ENCODE measurements at regions not wholly inside any gene's neighbourhood (a gene's known extent, or its start where the extent isn't known, plus 50 kb on each side); places are given as distances from the start of the nearest gene placed in this dataset.

DNA sequence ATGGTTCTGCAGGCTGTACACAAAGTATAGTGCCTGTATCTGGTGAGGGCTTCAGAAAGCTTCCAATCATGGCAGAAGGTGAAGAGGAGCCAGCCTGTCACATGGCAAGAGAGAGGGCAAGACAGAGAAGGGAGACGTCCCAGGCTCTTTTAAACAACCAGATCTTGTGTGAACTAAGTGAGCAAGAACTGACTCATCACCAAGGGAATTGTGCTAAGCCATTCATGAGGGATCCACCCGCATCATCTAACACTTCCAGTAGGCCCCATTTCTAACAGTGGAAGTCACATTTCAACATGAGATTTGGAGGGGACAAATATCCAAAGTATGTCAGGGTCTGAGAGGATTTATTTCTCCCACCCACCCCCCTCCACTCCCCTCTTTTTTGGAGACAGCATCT lies 56.2 kb upstream of the ELAC2 start:
- intact Hi-C loops (cut with DNase I; ENCODE audit: low total_unique reads): no loop called here
- no peak overlapping the region for H3K4me3 ChIP-seq
- WGBS, 5 donors: 51 to 65% (median 53%) methylated on average over 2 of the region's 2 CpGs
- no peak for DNase-seq
- peaks cover 0 to 8% (median 0%) of the 10 kb centered on the region in 4 donors for H3K4me1 ChIP-seq
- H3K27me3 ChIP-seq: no peaks in the 10 kb centered on the region
- no peaks in the 10 kb centered on the region for H3K9me3 ChIP-seq
- TF ChIP-seq POLR2A (IDR thresholded peaks at IDR 0.05): no peak
- no peak for TF ChIP-seq EP300 (IDR thresholded peaks at IDR 0.05)
- no peak for TF ChIP-seq CTCF (IDR thresholded peaks at IDR 0.05)
- TF ChIP-seq POLR2AphosphoS5 (IDR thresholded peaks at IDR 0.05): no peak
- no peaks in the 10 kb centered on the region for H3K36me3 ChIP-seq
- H3K27ac ChIP-seq: no peak overlapping the region

DNA sequence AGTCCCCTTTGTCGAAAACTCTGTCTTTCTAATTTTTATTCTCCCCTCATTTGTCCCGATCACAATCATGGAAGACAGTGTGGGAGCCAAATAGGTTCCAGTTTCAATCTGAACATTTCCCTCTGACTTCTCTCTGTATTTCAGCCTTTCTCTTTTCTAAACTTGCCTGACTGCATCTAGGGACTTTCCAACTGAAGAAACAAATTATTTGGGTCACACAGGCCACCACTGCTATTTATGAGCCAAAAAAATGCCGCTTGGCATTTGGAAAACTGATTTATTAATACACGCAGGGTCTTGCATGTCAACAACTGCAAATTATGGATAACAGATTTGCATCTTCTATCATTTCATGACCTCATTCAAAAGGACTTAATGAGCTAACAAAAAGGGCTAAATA lies 55.2 kb upstream of the ELAC2 start:
- 58 to 76% (median 67%) methylated on average over 4 of the region's 4 CpGs for WGBS, 5 donors
- intact Hi-C loops (cut with DNase I; ENCODE audit: low total_unique reads): no loop called here
- no peaks in the 10 kb centered on the region for H3K27me3 ChIP-seq
- H3K27ac ChIP-seq: no peak overlapping the region
- H3K4me1 ChIP-seq: peaks cover 0 to 8% (median 0%) of the 10 kb centered on the region in 4 donors
- TF ChIP-seq POLR2A (IDR thresholded peaks at IDR 0.05) (no peak), EP300 (IDR thresholded peaks at IDR 0.05) (no peak), POLR2AphosphoS5 (IDR thresholded peaks at IDR 0.05) (no peak), CTCF (IDR thresholded peaks at IDR 0.05) (no peak)
- H3K4me3 ChIP-seq: no peak overlapping the region
- DNase-seq: no peak
- no peaks in the 10 kb centered on the region for H3K36me3 ChIP-seq
- H3K9me3 ChIP-seq: peaks cover 0 to 6% (median 0%) of the 10 kb centered on the region in 4 donors

- WGBS, 5 donors: 70 to 90% (median 81%) methylated on average over 2 of the region's 2 CpGs
- TF ChIP-seq POLR2AphosphoS5 (IDR thresholded peaks at IDR 0.05) (no peak), EP300 (IDR thresholded peaks at IDR 0.05) (no peak)
- H3K27ac ChIP-seq: no peak overlapping the region
Observed at GRCh38 chr17:13070732-13071131, 52.9 kb upstream of the ELAC2 start.

GRCh38 chr17:13067629-13068303 lies 49.9 kb upstream of the ELAC2 start:
- TF ChIP-seq EP300 (IDR thresholded peaks at IDR 0.05) (no peak), POLR2AphosphoS5 (IDR thresholded peaks at IDR 0.05) (no peak), CTCF (IDR thresholded peaks at IDR 0.05) (no peak), POLR2A (IDR thresholded peaks at IDR 0.05) (no peak)
- Histone ChIP-seq H3K4me1 (peaks cover 0 to 1% (median 0%) of the 10 kb centered on the region in 4 donors), H3K36me3 (no peaks in the 10 kb centered on the region), H3K4me3 (no peak overlapping the region), H3K9me3 (peaks cover 0 to 12% (median 0%) of the 10 kb centered on the region in 4 donors), H3K27me3 (no peaks in the 10 kb centered on the region), H3K27ac (no peak overlapping the region)
- WGBS, 5 donors: 63 to 81% (median 80%) methylated on average over 6 to 8 of the region's 8 CpGs
- intact Hi-C loops (cut with DNase I; ENCODE audit: low total_unique reads): no loop called here
- no peak for DNase-seq

More at GRCh38 chr17:13070732-13071131, 52.9 kb upstream of the ELAC2 start:
- DNase-seq: no peak
- intact Hi-C loops (cut with DNase I; ENCODE audit: low total_unique reads): no loop called here
- peaks cover 0 to 12% (median 0%) of the 10 kb centered on the region in 4 donors for H3K9me3 ChIP-seq
- H3K27me3 ChIP-seq: no peaks in the 10 kb centered on the region
- no peak overlapping the region for H3K4me3 ChIP-seq
- no peaks in the 10 kb centered on the region for H3K36me3 ChIP-seq
- H3K4me1 ChIP-seq: peaks cover 0 to 8% (median 0%) of the 10 kb centered on the region in 4 donors

Measured in stomach (tissue), 8 donors.